ENCODE measurements at regions not wholly inside any gene's neighbourhood (a gene's known extent, or its start where the extent isn't known, plus 50 kb on each side); places are given as distances from the start of the nearest gene placed in this dataset.

- TF ChIP-seq CTCF (IDR thresholded peaks at IDR 0.05): no peak
- no peak for TF ChIP-seq POLR2A (IDR thresholded peaks at IDR 0.05)
Measured at GRCh38 chr13:47417485-47417884, 520.6 kb upstream of the HTR2A start.
